NT2/D1 (cell line): ENCODE measurements at regions not wholly inside any gene's neighbourhood (a gene's known extent, or its start where the extent isn't known, plus 50 kb on each side); places are given as distances from the start of the nearest gene placed in this dataset.

Source experiments
- DNase-seq: peaks from one replicate; pipeline ENCODE4 v3.0.0-alpha.2; 2011; ENCODE audit warnings: low read depth, low spot score
- H3K27me3 ChIP-seq: 2 replicates; pipeline ENCODE4 v1.6.0; 2011; ENCODE audit warnings: mild to moderate bottlenecking; ENCODE audit not compliant: insufficient read length, insufficient read depth
- H3K36me3 ChIP-seq: 2 replicates; pipeline ENCODE4 v1.6.1; 2011; ENCODE audit warnings: mild to moderate bottlenecking, low read length, mixed read lengths; ENCODE audit not compliant: insufficient read depth, insufficient read length
- H3K4me1 ChIP-seq: 2 replicates; pipeline ENCODE4 v1.5.1; 2011; ENCODE audit not compliant: insufficient read depth, insufficient read length
- H3K4me3 ChIP-seq: 2 replicates; pipeline ENCODE4 v1.5.1; 2011; ENCODE audit warnings: low read depth; ENCODE audit not compliant: insufficient read length
- H3K9ac ChIP-seq: 2 replicates; pipeline ENCODE4 v1.6.0; 2011; ENCODE audit warnings: low read depth; ENCODE audit not compliant: insufficient read length
- H3K9me3 ChIP-seq: 2 replicates; pipeline ENCODE4 v1.5.1; 2011; ENCODE audit warnings: mild to moderate bottlenecking, low read length; ENCODE audit not compliant: insufficient read depth
- SUZ12 ChIP-seq: IDR thresholded peaks from 2 replicates; pipeline ENCODE4 v1.6.1; 2011; ENCODE audit not compliant: insufficient read length, insufficient read depth; ENCODE audit errors: extremely low read depth
- YY1 ChIP-seq: IDR thresholded peaks from 2 replicates; pipeline ENCODE4 v1.6.1; 2011; ENCODE audit not compliant: insufficient read length, insufficient read depth
- ZNF274 ChIP-seq: IDR thresholded peaks from 2 replicates; pipeline ENCODE4 v1.6.1; 2011; ENCODE audit warnings: mild to moderate bottlenecking, low read depth, low read length

DNA sequence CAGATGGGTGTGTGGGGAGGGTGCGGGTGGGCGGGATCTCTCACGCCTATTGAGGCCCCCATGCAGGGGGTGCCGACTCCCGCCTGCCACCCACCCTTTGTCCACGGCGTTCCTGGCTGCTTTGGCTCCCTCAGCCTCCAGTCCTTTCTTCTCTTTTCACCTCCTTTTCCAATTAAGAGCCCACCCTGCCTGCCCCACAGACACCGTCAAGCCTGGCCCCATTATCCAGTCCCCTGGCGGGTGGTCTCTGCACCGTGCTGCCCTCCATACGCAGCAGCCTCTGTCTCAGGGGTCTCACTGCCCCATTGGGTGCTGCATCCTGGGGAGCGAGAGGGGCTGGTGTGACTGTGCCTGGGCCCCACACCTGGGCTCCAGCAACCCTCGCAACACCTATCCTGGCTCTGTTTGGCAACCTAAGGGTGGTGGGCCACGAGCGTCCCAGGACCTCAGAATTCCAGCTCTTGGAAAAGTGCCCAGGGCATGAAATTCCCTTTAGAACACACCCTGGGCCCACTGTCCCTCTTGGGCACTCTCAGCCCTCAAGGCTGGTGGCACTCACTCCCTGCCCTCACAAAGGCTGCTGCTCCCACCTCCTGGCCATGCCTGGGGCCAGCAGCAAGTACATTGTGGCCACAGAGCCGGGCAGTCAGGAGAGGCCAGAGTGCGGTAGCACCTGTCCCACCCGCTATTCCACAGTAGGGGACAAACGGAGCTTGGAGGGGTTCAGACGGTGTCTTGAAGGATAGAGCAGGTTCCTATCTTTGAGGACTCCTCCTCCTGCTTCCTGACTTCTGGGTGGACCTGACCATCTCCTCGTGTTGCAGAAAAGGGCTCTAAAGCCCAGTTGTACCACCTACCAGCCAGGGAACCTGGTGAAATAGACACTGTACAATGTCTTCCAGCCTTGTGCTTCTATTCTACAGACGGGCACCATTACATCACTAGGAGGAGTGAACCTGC, 114.1 kb downstream of the KIF26A start:
- H3K27me3 ChIP-seq: no peaks in the 10 kb centered on the region
- no peak overlapping the region for H3K9ac ChIP-seq
- no peak for TF ChIP-seq ZNF274
- DNase-seq: no peak
- H3K4me1 ChIP-seq: peaks cover 3% of the 10 kb centered on the region
- no peak overlapping the region for H3K4me3 ChIP-seq
- H3K36me3 ChIP-seq: no peaks in the 10 kb centered on the region
- no peaks in the 10 kb centered on the region for H3K9me3 ChIP-seq

DNA sequence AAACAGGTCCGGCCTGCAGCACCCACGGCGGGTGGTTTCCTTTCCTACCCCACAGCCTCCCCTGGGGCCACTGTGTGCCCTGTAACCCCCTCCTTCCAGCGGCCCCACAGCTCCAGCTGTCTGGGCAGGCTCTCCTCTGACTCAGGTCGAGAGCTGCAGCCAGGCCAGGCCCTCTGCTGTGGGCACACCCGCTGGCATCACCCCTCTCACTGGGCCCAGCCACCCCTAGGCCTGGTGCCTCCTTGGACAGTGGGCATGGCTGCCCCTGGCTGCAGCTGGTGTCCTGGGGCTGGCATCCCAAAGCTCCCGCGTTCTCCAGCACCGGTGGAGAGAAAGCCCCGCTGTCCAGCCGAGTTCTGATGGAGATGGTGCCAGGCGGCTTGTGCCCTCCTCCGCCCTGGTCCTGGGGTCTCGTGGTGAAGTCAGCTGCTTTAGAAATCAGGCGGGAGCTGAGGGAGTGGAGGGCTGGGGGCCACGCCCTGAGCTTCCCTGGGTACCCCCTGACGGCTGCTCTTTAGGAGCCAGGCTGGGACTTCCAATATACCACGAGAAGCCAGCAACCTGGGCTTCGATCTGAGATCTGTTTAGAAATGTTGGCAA, 114.9 kb downstream of the KIF26A start:
- Histone ChIP-seq H3K4me3 (no peak overlapping the region), H3K4me1 (peaks cover 3% of the 10 kb centered on the region), H3K27me3 (no peaks in the 10 kb centered on the region), H3K9me3 (no peaks in the 10 kb centered on the region), H3K9ac (no peak overlapping the region), H3K36me3 (no peaks in the 10 kb centered on the region)
- no peak for DNase-seq
- TF ChIP-seq YY1 (no peak), ZNF274 (no peak), SUZ12 (no peak)

DNA sequence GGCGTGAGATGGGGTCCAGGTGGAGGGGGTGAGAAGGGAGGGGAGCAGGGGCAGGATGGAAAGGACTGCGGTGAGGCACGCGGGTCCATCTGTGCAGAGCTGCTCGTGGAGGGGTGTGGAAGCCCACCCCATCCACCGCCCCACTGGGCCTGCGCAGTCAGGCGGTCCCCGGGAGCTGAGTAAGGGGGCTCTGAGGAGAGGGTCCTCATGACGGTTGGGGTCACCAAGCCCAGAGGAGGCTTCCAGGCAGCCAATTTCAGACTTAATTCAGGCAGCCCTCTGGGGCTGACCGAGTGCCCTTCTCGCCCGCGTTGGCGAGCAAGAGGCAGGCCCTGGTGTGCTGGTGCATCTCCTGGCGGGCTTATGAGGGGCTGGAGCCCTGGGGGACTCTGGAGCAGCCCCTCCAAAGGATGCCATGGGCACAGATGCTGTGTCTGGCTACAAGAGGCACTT, 115.5 kb downstream of the KIF26A start:
- Histone ChIP-seq H3K36me3 (no peaks in the 10 kb centered on the region), H3K9me3 (no peaks in the 10 kb centered on the region), H3K9ac (no peak overlapping the region), H3K27me3 (no peaks in the 10 kb centered on the region), H3K4me1 (peaks cover 1% of the 10 kb centered on the region), H3K4me3 (no peak overlapping the region)
- DNase-seq: no peak
- TF ChIP-seq ZNF274 (no peak), YY1 (no peak), SUZ12 (no peak)

DNA sequence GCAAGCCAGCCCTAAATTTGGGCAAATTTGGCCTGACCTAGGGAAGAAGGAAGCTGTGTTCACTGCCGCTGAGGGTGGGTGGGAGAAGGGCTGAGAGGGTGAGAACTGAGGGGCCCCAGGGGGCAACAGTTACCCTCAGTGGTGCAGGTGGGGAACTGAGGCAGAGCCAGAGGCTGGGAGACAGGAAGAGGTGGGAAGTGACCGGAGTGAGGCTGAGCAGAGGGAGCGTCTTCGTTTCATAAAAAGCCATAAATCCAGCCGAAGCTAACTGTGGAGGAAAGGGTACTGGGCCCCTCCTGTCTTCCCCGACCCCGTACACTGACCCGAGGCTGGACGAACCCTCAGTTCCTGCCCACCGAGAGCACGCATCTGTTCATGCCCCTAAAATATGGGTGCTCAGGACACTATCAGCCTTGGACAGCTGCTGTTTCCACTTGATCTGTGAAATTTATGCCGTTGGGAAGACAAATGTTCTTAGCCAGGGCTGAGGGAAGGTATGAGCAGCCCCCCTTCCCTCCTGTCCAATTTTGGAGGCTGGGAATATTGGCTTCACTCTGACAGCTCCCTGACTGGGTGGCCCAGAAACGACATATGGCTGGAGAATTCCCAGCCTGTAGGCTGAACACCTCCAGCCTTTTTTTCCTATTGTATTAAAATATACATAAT, 116.5 kb downstream of the KIF26A start:
- Histone ChIP-seq H3K4me3 (no peak overlapping the region), H3K9ac (no peak overlapping the region), H3K4me1 (no peaks in the 10 kb centered on the region), H3K36me3 (no peaks in the 10 kb centered on the region), H3K9me3 (no peaks in the 10 kb centered on the region), H3K27me3 (no peaks in the 10 kb centered on the region)
- TF ChIP-seq ZNF274: no peak
- no peak for TF ChIP-seq YY1
- no peak for TF ChIP-seq SUZ12
- DNase-seq: no peak

DNA sequence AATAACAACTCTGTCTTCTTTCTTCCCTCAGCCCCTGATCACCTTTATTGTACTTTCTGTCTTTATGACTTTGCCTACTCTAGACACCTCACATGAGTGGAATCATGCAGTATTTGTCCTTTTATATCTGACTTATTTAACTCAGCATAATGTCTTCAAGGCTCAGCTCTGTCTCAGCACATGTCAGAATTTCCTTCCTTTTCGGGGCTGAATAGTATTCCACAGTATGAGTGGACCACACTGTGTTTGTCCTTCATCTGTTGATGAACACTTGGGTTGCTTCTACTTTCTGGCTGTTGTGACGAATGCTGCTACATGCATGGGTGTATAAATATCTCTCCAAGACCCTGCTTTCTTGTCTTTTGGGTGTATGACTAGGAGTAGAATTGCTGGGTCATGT, 117.6 kb downstream of the KIF26A start:
- Histone ChIP-seq H3K9ac (no peak overlapping the region), H3K9me3 (0 out of 2 replicates have a peak, but pooled peaks cover 6% of the 10 kb centered on the region), H3K4me1 (no peaks in the 10 kb centered on the region), H3K36me3 (no peaks in the 10 kb centered on the region), H3K27me3 (no peaks in the 10 kb centered on the region), H3K4me3 (no peak overlapping the region)
- DNase-seq: no peak
- TF ChIP-seq YY1 (no peak), SUZ12 (no peak), ZNF274 (no peak)

DNA sequence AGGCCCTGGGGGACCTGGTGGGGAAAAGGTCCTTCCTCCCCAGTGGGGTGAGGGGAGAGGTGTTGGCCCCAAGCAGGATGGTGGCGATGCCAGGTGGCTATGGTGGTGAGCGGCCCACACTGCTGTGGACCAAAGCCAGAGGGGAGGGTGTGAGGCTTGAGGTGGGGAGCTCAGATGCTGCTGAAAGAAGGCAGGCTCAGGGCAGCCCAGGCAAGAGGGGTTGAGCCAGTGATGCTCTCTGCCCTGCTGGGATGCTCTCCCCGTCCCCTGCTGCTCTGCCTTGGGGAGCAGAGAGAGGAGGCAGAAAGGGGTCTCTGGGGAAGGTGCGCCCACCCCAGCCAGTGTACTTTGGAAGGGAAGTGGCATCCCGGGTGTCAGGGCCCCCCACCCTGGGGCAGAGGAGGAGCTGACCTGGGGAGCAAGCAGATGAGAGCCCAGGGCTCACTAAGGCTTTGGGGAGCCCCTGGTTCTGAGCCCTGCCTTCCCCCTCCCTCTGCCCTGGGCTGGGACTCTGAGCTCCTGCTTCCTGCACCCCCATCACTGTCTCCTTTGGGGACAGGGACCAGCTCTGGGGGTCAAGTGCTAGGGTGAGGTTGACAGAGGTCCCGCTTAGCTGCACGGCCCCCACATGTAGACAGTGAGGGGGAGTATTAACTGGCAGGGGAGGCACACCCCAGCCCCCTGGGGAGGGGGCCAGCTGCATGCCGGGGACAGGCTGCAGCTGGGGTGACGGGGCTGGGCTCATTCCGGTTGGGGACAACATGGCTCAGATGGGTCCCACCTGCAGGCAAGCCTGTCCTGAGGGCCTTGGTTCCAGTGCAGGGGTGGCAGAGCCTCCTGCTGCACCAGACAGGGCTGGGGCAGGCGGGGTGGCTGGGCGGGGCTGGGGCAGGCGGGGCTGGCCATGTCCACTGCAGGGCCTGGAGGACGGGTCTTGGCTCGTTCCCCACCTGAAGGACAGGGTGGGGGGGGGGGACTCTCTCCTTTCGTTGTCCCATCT, 124.4 kb downstream of the KIF26A start:
- H3K27me3 ChIP-seq: no peaks in the 10 kb centered on the region
- H3K4me1 ChIP-seq: no peaks in the 10 kb centered on the region
- no peak for DNase-seq
- no peak overlapping the region for H3K9ac ChIP-seq
- no peaks in the 10 kb centered on the region for H3K36me3 ChIP-seq
- TF ChIP-seq YY1: no peak
- no peak for TF ChIP-seq ZNF274
- H3K4me3 ChIP-seq: no peak overlapping the region
- H3K9me3 ChIP-seq: peaks cover 12% of the 10 kb centered on the region; the same call in 1 of the 2 replicates
